OCI-LY7 (cell line): ENCODE measurements at regions not wholly inside any gene's neighbourhood (a gene's known extent, or its start where the extent isn't known, plus 50 kb on each side); places are given as distances from the start of the nearest gene placed in this dataset.

ENCODE experiments used
- BruUV-seq: library from RNA; stranded (reverse); fragments of 400-500 nt; replicated peaks from 2 replicates; lab custom pipeline; 2021; lab: Mats Ljungman, UMichigan
- CTCF ChIA-PET: fragments of 300-600 bp; sonication (Branson Sonifier 250); formaldehyde crosslinking; loops from one replicate; lab custom pipeline; 2022; ENCODE audit warnings: antibody characterized with exemption; ENCODE audit not compliant: unreplicated experiment; lab: Charles Lee
- POLR2A ChIA-PET: fragments of 300-600 bp; sonication (Branson Sonifier 250); formaldehyde crosslinking; loops from one replicate; lab custom pipeline; 2022; ENCODE audit warnings: antibody characterized with exemption; lab: Charles Lee
- DNase-seq: peaks from one replicate; pipeline ENCODE4 v3.0.0-alpha.2; 2015; ENCODE audit warnings: low spot score
- H2AFZ ChIP-seq: fragments of 200-600 bp; sonication (generic), shearing (Covaris generic); 2 replicates; pipeline ENCODE4 v1.6.1; 2014; ENCODE audit warnings: mild to moderate bottlenecking, antibody characterized with exemption, low read length, moderate library complexity
- H3K27ac ChIP-seq: fragments of 200-600 bp; sonication (generic); 2 replicates; pipeline ENCODE4 v1.5.1; 2014; ENCODE audit warnings: mixed run types, low read depth, mild to moderate bottlenecking, moderate library complexity, low read length, inconsistent platforms; ENCODE audit not compliant: poor library complexity, severe bottlenecking
- H3K36me3 ChIP-seq: fragments of 200-600 bp; sonication (generic); 2 replicates; pipeline ENCODE4 v1.6.1; 2014; ENCODE audit warnings: mild to moderate bottlenecking, antibody characterized with exemption, low read length, moderate library complexity, mixed read lengths; ENCODE audit not compliant: insufficient read depth
- H3K4me1 ChIP-seq: fragments of 200-600 bp; sonication (generic); 2 replicates; pipeline ENCODE4 v1.5.1; 2014; ENCODE audit warnings: mild to moderate bottlenecking, low read length; ENCODE audit not compliant: insufficient read depth, poor library complexity, severe bottlenecking
- H3K4me2 ChIP-seq: fragments of 200-600 bp; sonication (generic); 2 replicates; pipeline ENCODE4 v1.6.1; 2014; ENCODE audit warnings: mild to moderate bottlenecking, low read length
- H3K4me3 ChIP-seq: fragments of 200-600 bp; sonication (generic); 2 replicates; pipeline ENCODE4 v1.5.1; 2014; ENCODE audit warnings: mild to moderate bottlenecking, low read depth, low read length; ENCODE audit not compliant: poor library complexity, severe bottlenecking
- H3K79me2 ChIP-seq: fragments of 200-600 bp; sonication (generic); 2 replicates; pipeline ENCODE4 v1.6.1; 2016; ENCODE audit warnings: low read depth, mild to moderate bottlenecking, low read length, moderate library complexity, mixed read lengths; ENCODE audit not compliant: insufficient read depth
- H3K9me2 ChIP-seq: fragments of 200-600 bp; sonication (generic); 2 replicates; pipeline ENCODE4 v1.6.1; 2016; ENCODE audit warnings: mild to moderate bottlenecking, low read length, mixed read lengths; ENCODE audit not compliant: insufficient read depth
- H3K9me3 ChIP-seq: fragments of 200-600 bp; sonication (generic); 2 replicates; pipeline ENCODE4 v1.6.1; 2014; ENCODE audit warnings: mild to moderate bottlenecking, mixed run types, low read length, mixed read lengths
- H4K20me1 ChIP-seq: fragments of 200-600 bp; sonication (generic); 2 replicates; pipeline ENCODE4 v1.6.1; 2014; ENCODE audit warnings: mild to moderate bottlenecking, antibody characterized with exemption, low read length, moderate library complexity, mixed read lengths; ENCODE audit not compliant: insufficient read depth
- CTCF ChIP-seq: fragments of 200-600 bp; sonication (generic); conservative IDR thresholded peaks from 2 replicates; pipeline ENCODE4 v1.5.1; 2014; ENCODE audit warnings: mild to moderate bottlenecking, antibody characterized with exemption, low read length, moderate library complexity, mixed read lengths
- EZH2phosphoT487 ChIP-seq: fragments of 200-600 bp; sonication (generic); IDR thresholded peaks from 2 replicates; pipeline ENCODE4 v1.6.1; 2018; ENCODE audit warnings: low read depth, borderline replicate concordance, mild to moderate bottlenecking, mixed run types, antibody characterized with exemption, low read length, moderate library complexity, mixed read lengths
- intact Hi-C: fragments of 100-400 bp; cut with micrococcal nuclease; formaldehyde crosslinking; loops from one replicate; pipeline ENCODE4 v1.10.0; 2022; ENCODE audit not compliant: unreplicated experiment

- CTCF ChIA-PET, result no interaction called here
- no peak overlapping the region for H3K4me3 ChIP-seq
- no peaks in the 10 kb centered on the region for H4K20me1 ChIP-seq
- H3K9me2 ChIP-seq, result no peaks in the 10 kb centered on the region
- TF ChIP-seq CTCF, result no peak
- no peak for TF ChIP-seq EZH2phosphoT487
- H2AFZ ChIP-seq, result no peak overlapping the region
- H3K4me2 ChIP-seq, result no peak overlapping the region
- no peaks in the 10 kb centered on the region for H3K4me1 ChIP-seq
- intact Hi-C loops, result no loop called here
- BruUV-seq, result no TSS peak
- no peak for DNase-seq
- no peaks in the 10 kb centered on the region for H3K9me3 ChIP-seq
- no peaks in the 10 kb centered on the region for H3K36me3 ChIP-seq
- H3K79me2 ChIP-seq, result no peaks in the 10 kb centered on the region
- no peak overlapping the region for H3K27ac ChIP-seq
- POLR2A ChIA-PET, result interaction anchor here (1.4 kb wide), 1 partner anchor 17 kb away, joined by 3 read pairs; no protein-coding TSS in a partner anchor
Measured at GRCh38 chr10:28442403-28442802, 90.5 kb upstream of the WAC start.

GRCh38 chr10:28444031-28444430, 88.9 kb upstream of the WAC start:
- H3K9me2 ChIP-seq, result no peaks in the 10 kb centered on the region
- no peak overlapping the region for H3K4me2 ChIP-seq
- ChIA-PET CTCF (no interaction called here), POLR2A (interaction anchor here (0.7 kb wide), 1 partner anchor 305 kb away, joined by 3 read pairs; no protein-coding TSS in a partner anchor)
- no peak overlapping the region for H2AFZ ChIP-seq
- H3K9me3 ChIP-seq, result no peaks in the 10 kb centered on the region
- H3K36me3 ChIP-seq, result no peaks in the 10 kb centered on the region
- no peak for TF ChIP-seq EZH2phosphoT487
- no peak for TF ChIP-seq CTCF
- no TSS peak for BruUV-seq
- H3K4me3 ChIP-seq, result no peak overlapping the region
- no peaks in the 10 kb centered on the region for H3K79me2 ChIP-seq
- intact Hi-C loops, result no loop called here
- DNase-seq, result no peak
- no peak overlapping the region for H3K27ac ChIP-seq
- H4K20me1 ChIP-seq, result no peaks in the 10 kb centered on the region
- H3K4me1 ChIP-seq, result no peaks in the 10 kb centered on the region

GRCh38 chr10:28445516-28445915, 87.4 kb upstream of the WAC start:
- BruUV-seq, result no TSS peak
- no peaks in the 10 kb centered on the region for H4K20me1 ChIP-seq
- H3K27ac ChIP-seq, result no peak overlapping the region
- H3K9me2 ChIP-seq, result no peaks in the 10 kb centered on the region
- H3K4me2 ChIP-seq, result no peak overlapping the region
- no peaks in the 10 kb centered on the region for H3K4me1 ChIP-seq
- DNase-seq, result no peak
- no peak overlapping the region for H2AFZ ChIP-seq
- intact Hi-C loops, result no loop called here
- POLR2A ChIA-PET, result no interaction called here
- CTCF ChIA-PET, result no interaction called here
- TF ChIP-seq CTCF (no peak), EZH2phosphoT487 (no peak)
- no peak overlapping the region for H3K4me3 ChIP-seq
- H3K36me3 ChIP-seq, result no peaks in the 10 kb centered on the region
- no peaks in the 10 kb centered on the region for H3K79me2 ChIP-seq
- H3K9me3 ChIP-seq, result no peaks in the 10 kb centered on the region
